NCI-H2227 treated with DMSO at 0.1 percent for 48 hours (cell line): ENCODE measurements at regions not wholly inside any gene's neighbourhood (a gene's known extent, or its start where the extent isn't known, plus 50 kb on each side); places are given as distances from the start of the nearest gene placed in this dataset.
"Not testable (repeated sequence)": the region's sequence is repeated elsewhere in the genome, so short reads cannot be mapped to it uniquely, and the experiment has no call there.

ENCODE experiments used
- DNase-seq: peaks from one replicate; lab custom pipeline; 2025; lab: John Stamatoyannopoulos, UW

DNA sequence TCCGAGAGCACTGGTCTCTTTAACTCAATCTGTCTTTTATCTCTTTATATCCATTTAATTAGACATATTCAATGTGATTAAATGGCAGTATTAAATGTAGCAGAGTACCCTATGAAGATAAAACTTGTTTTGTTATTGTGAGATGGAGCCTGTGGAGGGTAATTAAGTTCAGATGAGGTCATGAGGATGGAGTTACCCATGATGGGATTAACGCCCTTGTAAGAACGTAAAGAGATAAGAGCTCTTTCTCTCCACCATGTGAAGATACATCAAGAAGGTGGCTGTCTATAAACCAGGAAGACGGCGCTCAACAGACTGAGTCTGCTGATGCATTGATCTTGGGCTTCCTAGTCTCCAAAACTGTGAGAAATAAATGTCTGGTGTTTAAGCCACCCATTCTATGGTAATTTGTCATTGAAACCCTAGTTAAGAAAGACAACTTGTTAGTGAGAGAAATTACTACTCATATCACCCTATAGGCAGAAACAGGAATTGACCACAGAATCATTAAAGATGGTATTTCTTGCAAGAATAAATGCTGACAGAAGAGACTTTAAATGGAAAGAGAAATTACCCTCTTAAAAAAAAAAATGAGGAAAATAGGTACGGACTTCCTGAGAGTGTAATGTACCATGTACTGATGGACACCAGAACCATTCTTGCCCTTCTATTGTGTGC, 738.7 kb upstream of the CHAC2 start:
- no peak for DNase-seq

- no peak for DNase-seq
These were observed 739.4 kb upstream of the CHAC2 start for GRCh38 chr2:53028225-53028624.

DNA sequence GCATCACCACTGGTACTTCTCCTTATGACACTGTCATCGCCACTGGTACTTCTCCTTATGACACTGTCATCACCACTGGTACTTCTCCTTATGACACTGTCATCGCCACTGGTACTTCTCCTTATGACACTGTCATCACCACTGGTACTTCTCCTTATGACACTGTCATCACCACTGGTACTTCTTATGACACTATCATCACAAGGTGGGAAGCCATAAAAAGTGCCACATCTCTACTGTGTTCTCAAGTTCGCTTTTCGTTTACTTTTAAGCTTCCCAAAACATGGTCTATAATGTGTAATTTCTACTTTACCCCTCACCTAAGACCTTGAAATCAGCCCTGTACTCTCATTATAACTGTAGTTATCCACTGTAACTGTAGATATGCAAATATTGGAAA, 745.4 kb upstream of the CHAC2 start:
- not testable (repeated sequence) for DNase-seq

GRCh38 chr2:53021828-53022227, 745.8 kb upstream of the CHAC2 start:
- no peak for DNase-seq

- no peak for DNase-seq
These were observed 746.3 kb upstream of the CHAC2 start for GRCh38 chr2:53021292-53021691.

DNA sequence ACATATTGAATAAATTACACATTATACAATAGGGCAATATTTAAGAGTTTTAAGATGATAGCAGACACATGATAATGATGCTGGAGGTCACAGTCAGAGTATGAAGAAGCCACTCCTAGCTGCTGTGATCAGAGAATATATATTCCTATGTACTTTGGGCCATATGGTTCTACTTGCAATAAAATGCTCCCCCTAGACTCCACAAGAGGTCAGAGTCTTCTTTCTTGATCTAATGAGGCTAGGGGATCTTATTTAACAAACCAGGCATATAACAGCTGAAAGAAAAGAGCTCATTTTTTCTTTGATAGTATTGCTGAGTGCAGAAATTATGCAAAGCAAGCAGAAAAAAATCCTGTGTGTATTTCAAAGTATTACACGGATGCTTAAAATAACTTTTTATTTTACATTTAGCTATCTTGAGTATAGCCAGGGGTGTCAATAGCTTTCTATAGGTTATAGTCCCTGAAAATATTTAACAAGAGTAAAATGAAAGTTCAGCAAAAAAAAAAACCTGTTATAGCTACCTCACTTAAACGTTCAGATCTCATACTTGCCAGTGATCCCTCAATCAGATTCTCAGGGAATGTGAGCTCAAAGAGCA, 748.7 kb upstream of the CHAC2 start:
- DNase-seq = no peak

DNA sequence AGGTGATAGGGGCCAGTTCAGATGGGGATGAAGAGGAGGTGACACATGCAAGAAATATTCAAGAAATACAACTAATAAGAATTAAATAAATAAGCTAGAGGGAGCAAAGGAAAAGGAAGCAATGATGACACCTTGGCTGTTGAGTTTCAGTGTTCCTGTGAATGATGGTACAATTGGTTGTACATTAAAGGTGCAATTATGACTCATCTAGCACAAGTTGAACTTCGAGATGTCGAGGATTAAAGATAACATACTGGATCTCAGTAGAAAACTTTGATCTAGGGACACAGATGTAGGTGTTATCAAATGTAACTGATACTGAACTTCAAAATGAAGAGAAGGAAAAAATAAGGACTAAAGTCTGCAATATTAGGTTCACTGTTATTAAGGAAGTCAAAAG, 760.6 kb upstream of the CHAC2 start:
- no peak for DNase-seq

DNA sequence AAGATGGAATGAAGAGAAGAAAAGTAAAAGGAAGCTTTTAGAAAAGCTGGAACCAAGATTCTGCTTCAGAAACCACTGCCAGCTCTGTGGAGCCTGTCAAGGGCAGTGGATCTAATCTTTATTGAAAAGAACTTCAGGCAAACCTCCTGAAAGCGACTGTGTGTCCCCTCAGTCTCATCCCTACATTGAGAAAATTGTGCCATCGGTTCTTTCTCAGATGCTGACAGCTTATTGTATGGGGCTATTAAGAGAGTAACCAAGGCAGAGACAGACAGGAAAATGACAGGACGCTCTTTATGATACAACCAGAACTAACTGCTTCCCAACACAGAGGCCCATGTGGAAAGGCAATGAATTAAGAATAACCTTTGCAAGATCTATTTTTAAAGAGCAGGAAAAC, 763.2 kb upstream of the CHAC2 start:
- no peak for DNase-seq

DNA sequence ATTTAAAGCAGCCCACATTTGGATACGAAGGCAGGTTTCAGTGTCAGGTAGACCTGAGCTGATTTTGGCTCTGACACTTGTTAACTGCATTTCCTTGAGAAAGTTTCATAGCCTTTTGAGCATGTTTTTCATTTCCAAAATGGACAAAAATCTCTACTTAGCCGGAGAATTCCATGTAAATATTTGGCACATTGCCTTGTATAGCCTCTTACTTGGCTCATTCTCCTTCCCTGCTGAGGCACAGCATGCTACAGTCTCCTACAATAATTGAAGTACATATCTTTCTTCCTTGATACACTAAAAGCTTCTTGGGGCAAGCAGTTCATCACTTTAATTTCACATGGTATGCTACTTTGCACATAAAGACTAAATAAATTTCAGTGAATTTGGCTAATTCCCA, 772.2 kb upstream of the CHAC2 start:
- DNase-seq = no peak

DNA sequence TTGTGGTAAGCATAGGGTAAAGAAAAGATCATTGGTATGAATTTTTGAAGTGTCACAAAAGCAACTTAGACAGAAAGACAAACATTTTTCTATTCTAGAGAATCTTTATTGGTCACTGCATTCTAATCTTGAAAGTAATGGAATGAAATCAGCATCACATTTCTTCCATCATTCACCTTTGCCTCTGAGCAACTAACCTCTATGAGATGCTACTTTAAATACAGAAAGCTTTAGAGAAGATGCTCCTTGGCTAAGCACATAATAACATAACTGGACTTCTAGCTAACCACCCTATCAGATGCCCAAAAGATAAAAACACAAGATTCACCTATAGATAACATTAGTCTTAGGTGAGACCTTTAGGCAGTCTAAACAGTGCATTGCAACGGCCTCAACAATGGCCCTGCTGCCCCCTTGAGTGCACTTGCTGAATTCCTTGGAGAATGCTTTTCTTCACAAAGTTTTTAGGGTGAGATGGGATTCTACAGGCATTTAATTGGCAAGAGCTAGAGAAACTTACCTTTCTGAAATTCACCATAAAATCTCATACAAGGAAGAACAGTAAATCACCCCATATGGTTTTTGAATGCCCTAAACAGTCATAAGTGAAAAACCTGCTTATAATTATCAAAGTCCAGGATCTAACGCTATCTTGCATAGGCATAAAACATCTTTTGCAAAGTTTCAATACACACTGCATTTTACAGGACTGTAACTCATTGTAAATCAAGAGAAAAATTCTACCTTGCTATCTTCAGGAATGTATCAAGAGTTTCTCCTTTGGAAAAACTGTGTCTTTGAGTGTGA, 791.3 kb upstream of the CHAC2 start:
- DNase-seq = no peak

DNA sequence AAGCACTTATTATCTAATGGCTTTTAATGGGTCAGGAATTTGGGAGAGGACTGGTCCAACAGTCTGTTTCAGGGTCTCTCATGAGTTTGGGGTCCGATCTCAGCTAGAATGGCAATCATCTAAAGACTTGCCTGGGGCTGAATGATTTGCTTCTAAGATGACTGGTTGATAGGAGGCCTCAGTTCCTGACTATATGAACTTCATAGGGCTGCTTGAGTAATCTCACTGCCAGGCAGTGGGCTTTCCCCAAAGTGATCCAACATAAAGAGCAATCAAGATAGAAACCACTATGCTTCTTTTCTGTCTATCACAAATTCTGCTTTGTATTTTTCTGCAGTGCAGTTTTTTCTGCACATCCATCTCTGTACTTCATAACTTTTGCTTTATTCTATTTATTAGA, 793.5 kb upstream of the CHAC2 start:
- no peak for DNase-seq

- DNase-seq = no peak
These were observed 797.0 kb upstream of the CHAC2 start for GRCh38 chr2:52970642-52971041.

- DNase-seq = no peak
These were observed 799.6 kb upstream of the CHAC2 start for GRCh38 chr2:52968043-52968442.

DNA sequence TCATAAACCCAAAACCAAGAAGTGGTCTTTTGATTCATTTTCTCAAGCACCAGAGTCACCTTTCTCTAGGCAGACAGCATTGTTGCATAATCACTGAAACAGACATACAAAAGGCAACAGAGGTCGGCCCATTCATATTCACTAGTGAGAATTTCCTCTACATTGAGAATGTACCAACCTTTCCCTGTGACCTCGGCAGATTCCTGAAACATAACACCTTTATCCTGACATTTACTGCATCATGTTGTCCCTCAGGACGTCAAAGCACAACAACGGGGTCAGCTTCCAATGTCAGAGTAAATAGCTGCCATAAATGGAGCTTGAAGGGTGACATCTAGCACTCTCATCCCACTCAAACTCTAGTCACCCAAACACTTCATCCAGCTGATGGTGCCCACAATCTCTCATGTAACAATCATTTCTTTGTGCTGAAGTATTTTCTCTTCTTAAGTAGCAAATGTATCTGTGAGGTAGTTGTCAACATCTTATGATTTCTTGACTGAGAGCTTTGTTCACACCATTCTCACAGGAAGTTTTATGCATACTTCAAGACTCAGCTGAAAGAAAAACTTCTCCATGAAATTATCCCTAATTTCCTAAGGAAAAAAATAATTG, 802.6 kb upstream of the CHAC2 start:
- DNase-seq = no peak

DNA sequence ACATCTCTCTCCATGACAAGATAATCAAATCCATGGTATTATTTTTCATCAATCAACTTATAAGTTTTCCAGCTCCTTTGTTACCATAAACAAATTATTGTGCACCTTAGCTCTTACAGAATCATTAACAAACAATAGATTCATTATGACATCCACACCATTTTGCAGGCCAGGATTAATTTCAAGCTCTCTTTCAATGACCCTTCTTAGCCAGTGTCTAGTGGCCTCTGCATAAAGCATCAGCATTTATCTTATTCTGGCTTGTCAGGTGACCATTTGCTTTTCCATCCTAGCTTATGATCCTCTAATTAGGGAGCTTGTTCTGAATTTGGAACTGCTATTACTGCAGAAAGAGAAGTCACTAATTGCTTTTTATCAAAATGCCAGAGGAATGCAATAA, 806.2 kb upstream of the CHAC2 start:
- no peak for DNase-seq

DNA sequence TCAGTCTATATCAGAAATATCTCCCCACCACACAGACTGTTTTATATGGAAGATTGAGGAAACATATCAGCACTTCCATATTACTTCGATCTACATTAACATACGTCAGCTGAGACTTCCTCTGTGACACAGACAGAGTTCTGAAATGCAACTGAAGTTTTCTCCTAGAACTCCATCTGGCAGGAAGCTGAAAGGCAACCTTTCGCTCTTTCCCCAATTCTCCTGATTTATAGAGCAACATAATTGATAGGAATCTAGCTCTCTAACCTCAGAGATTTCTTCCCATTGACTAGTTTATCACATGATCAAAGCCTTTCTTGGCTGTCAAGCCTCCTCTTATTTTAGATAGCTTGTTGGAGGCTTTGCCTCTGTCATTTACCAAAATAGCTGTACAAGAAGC, 806.7 kb upstream of the CHAC2 start:
- no peak for DNase-seq

- no peak for DNase-seq
These were observed 807.8 kb upstream of the CHAC2 start for GRCh38 chr2:52959801-52960200.

DNA sequence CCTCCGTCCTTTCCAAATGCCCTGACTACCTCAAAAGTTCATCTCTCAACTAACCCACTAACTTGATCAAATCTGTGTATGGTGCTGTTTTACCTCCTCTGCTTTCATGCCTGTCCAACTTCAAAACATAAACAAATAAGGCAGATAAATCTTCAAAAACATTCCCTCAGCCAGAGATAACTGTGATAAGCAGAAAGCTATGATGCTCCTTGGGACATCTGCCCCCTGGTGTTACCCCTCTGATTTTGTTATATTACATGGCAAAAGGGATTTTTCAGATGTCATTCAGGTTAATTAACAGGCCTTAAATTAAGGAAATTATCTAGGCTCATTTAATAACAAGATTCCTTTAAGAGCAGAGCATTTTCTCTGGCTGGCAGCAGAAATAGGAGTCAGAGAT, 810.8 kb upstream of the CHAC2 start:
- no peak for DNase-seq

DNA sequence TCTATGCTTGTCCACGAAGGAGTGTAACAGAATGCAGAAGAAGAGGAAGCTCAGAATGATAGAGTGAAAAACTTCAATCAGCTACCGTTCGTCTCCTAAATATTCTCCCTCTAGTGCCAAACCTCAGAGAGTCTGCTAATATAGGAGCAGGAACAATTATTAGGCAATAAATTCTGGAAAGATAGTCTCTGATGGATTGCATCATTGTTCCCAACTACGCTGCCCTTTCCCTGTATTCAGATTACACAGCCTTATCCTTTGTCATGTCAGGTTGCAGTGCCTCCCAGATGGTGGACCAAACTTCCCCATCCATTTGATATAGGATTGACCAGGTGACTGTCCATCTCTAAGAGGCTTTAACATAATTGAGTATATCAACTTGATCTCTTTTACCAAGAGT, 811.5 kb upstream of the CHAC2 start:
- DNase-seq = no peak

- DNase-seq = no peak
These were observed 812.5 kb upstream of the CHAC2 start for GRCh38 chr2:52955079-52955478.

DNA sequence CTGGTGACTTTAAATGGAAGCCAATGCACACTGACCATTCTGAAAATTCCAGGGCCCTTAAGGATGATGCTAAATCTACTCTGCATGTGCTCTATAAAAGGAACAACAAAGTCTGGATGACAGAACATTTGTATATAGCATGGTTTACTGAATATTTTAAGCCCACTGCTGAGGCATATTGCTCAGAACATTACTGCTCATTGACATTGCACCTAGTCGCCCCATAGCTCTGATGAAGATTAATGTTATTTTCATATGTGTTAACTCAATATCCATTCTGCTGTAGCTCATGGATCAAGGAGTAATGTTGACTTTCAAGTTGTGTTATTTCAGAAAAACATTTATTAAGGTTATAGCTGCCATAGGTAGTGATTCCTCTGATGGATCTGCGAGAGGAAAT, 827.5 kb upstream of the CHAC2 start:
- DNase-seq = no peak

GRCh38 chr2:52939250-52939649, 828.4 kb upstream of the CHAC2 start:
- DNase-seq = no peak

- DNase-seq = no peak
These were observed 831.6 kb upstream of the CHAC2 start for GRCh38 chr2:52936029-52936428.
